ENCODE measurements at regions not wholly inside any gene's neighbourhood (a gene's known extent, or its start where the extent isn't known, plus 50 kb on each side); places are given as distances from the start of the nearest gene placed in this dataset.

GRCh38 chr3:135853981-135854380, 111.5 kb upstream of the PPP2R3A start:
- no peak for TF ChIP-seq CTCF (IDR thresholded peaks at IDR 0.05)
- H3K27ac Mint-ChIP-seq (ENCODE audit: unreplicated experiment), result no peak overlapping the region
- H3K27me3 Mint-ChIP-seq (ENCODE audit: unreplicated experiment), result peaks cover 4% of the 10 kb centered on the region
- H3K36me3 Mint-ChIP-seq (ENCODE audit: unreplicated experiment), result no peaks in the 10 kb centered on the region
- H3K9me3 Mint-ChIP-seq (ENCODE audit: unreplicated experiment), result no peaks in the 10 kb centered on the region
- H3K4me1 Mint-ChIP-seq (ENCODE audit: unreplicated experiment), result no peaks in the 10 kb centered on the region
- no peak for DNase-seq (ENCODE audit: extremely low spot score, unreplicated experiment)
- H3K4me3 Mint-ChIP-seq (ENCODE audit: unreplicated experiment), result no peak overlapping the region

GRCh38 chr3:135860761-135861160, 104.8 kb upstream of the PPP2R3A start:
- Mint-ChIP-seq H3K27me3 (ENCODE audit: unreplicated experiment) (peaks cover 2% of the 10 kb centered on the region), H3K4me1 (ENCODE audit: unreplicated experiment) (peaks cover 2% of the 10 kb centered on the region), H3K36me3 (ENCODE audit: unreplicated experiment) (no peaks in the 10 kb centered on the region), H3K27ac (ENCODE audit: unreplicated experiment) (no peak overlapping the region), H3K9me3 (ENCODE audit: unreplicated experiment) (no peaks in the 10 kb centered on the region), H3K4me3 (ENCODE audit: unreplicated experiment) (no peak overlapping the region)
- no peak for DNase-seq (ENCODE audit: extremely low spot score, unreplicated experiment)
- TF ChIP-seq CTCF (IDR thresholded peaks at IDR 0.05), result no peak

DNA sequence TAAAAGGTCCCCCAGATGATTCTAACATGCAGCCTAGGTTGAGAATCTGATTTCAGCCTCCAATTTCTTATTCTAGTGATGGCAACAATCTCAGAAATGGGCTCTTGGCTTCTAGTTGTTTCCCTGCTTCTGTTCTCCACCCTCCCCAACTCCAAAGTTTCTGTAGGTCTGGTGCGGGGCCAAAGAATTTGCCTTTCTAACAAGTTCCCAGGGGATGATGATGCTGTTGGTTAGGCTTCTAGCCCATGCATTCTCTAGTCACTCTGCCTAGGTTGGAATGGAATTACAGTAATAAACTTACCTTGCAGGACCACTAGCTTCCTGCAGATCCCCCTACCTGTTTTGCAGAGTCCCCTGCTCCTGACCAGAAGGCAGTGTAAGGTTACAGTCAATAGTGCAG, 103.2 kb upstream of the PPP2R3A start:
- Mint-ChIP-seq H3K36me3 (ENCODE audit: unreplicated experiment) (no peaks in the 10 kb centered on the region), H3K4me3 (ENCODE audit: unreplicated experiment) (no peak overlapping the region), H3K27me3 (ENCODE audit: unreplicated experiment) (no peaks in the 10 kb centered on the region), H3K9me3 (ENCODE audit: unreplicated experiment) (no peaks in the 10 kb centered on the region), H3K27ac (ENCODE audit: unreplicated experiment) (no peak overlapping the region), H3K4me1 (ENCODE audit: unreplicated experiment) (peaks cover 2% of the 10 kb centered on the region)
- no peak for TF ChIP-seq CTCF (IDR thresholded peaks at IDR 0.05)
- no peak for DNase-seq (ENCODE audit: extremely low spot score, unreplicated experiment)

DNA sequence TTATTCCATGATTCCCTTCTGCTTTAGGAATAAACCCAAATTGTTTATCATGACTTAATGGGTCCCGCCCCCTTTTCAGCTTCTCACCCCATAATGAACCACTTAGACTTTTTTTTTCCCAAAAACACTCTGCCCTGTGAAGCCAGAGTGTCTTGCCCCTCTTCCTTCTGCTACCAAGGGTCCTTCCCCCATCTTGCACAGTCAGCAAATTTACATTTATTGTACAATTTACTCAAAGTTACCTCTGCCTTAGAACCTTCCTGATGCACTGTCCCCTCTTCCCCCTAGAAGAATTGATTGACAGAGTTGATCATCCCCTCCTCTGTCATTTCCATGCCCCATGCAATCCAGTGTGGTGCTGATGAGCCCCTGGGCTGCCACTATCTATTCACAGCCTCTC, 101.5 kb upstream of the PPP2R3A start:
- H3K36me3 Mint-ChIP-seq (ENCODE audit: unreplicated experiment), result no peaks in the 10 kb centered on the region
- no peaks in the 10 kb centered on the region for H3K27me3 Mint-ChIP-seq (ENCODE audit: unreplicated experiment)
- DNase-seq (ENCODE audit: extremely low spot score, unreplicated experiment), result no peak
- no peak overlapping the region for H3K4me3 Mint-ChIP-seq (ENCODE audit: unreplicated experiment)
- H3K4me1 Mint-ChIP-seq (ENCODE audit: unreplicated experiment), result peaks cover 2% of the 10 kb centered on the region
- no peak for TF ChIP-seq CTCF (IDR thresholded peaks at IDR 0.05)
- no peaks in the 10 kb centered on the region for H3K9me3 Mint-ChIP-seq (ENCODE audit: unreplicated experiment)
- H3K27ac Mint-ChIP-seq (ENCODE audit: unreplicated experiment), result no peak overlapping the region

DNA sequence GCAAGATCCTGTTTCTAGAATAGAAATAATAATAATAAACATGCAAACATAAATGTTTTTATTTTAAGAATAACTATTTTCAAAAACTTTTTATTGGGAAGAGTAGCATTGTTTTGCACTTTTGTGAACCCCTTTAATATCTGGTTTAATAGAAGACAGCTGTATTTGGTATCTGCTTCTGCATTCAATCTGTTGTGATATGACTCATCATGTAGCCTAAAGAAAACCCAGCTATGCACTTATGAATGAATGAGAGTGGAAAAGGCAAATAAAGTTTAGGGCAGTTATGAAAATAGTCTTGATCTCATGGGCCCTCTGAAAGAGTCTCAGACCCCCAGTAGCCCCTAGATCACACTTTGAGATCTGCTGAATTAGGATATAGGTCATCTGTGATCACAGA, 100.4 kb upstream of the PPP2R3A start:
- no peak overlapping the region for H3K4me3 Mint-ChIP-seq (ENCODE audit: unreplicated experiment)
- no peak for TF ChIP-seq CTCF (IDR thresholded peaks at IDR 0.05)
- no peak for DNase-seq (ENCODE audit: extremely low spot score, unreplicated experiment)
- no peaks in the 10 kb centered on the region for H3K9me3 Mint-ChIP-seq (ENCODE audit: unreplicated experiment)
- H3K36me3 Mint-ChIP-seq (ENCODE audit: unreplicated experiment), result no peaks in the 10 kb centered on the region
- peaks cover 2% of the 10 kb centered on the region for H3K4me1 Mint-ChIP-seq (ENCODE audit: unreplicated experiment)
- no peaks in the 10 kb centered on the region for H3K27me3 Mint-ChIP-seq (ENCODE audit: unreplicated experiment)
- no peak overlapping the region for H3K27ac Mint-ChIP-seq (ENCODE audit: unreplicated experiment)

All from osteocyte (in vitro differentiated cells).